Colonic mucosa (tissue), 4 donors: ENCODE measurements at regions not wholly inside any gene's neighbourhood (a gene's known extent, or its start where the extent isn't known, plus 50 kb on each side); places are given as distances from the start of the nearest gene placed in this dataset.

Experiments
- DNase-seq: peaks from one replicate; pipeline ENCODE4 v3.0.0-alpha.2; 2020
- H3K27ac ChIP-seq: fragments of 200-600 bp; one replicate; pipeline ENCODE4 v1.8.0; 2021
- H3K27me3 ChIP-seq: fragments of 200-600 bp; one replicate; pipeline ENCODE4 v1.8.0; 2021
- H3K36me3 ChIP-seq: fragments of 200-600 bp; one replicate; pipeline ENCODE4 v1.8.0; 2021
- H3K4me1 ChIP-seq: fragments of 200-600 bp; one replicate; pipeline ENCODE4 v1.8.0; 2021; ENCODE audit warnings: mild to moderate bottlenecking
- H3K4me3 ChIP-seq: fragments of 200-600 bp; one replicate; pipeline ENCODE4 v1.8.0; 2021
- H3K9ac ChIP-seq, 2 donors: one replicate each; pipeline ENCODE4 v1.7.0; 2013; ENCODE audit warnings: control low read depth in 2 of 2, low read depth in 2 of 2, low read length in 2 of 2
- H3K9me3 ChIP-seq: fragments of 200-600 bp; one replicate; pipeline ENCODE4 v1.8.0; 2021
- intact Hi-C: fragments of 100-400 bp; cut with DNase I; formaldehyde crosslinking; loops from one replicate; pipeline ENCODE4 v1.14.1; 2022
- TF ChIP-seq, protein P1 (sequence below): fragments of 200-600 bp; IDR thresholded peaks from one replicate; pipeline ENCODE4 v1.8.0; 2022; ENCODE audit warnings: antibody characterized with exemption, mild to moderate bottlenecking
- donor health status: healthy.
- donor health status: DM: no; HTN: no; CAD: no.
- donor health status: DM: no; HTN: no; CAD: no.

DNA sequence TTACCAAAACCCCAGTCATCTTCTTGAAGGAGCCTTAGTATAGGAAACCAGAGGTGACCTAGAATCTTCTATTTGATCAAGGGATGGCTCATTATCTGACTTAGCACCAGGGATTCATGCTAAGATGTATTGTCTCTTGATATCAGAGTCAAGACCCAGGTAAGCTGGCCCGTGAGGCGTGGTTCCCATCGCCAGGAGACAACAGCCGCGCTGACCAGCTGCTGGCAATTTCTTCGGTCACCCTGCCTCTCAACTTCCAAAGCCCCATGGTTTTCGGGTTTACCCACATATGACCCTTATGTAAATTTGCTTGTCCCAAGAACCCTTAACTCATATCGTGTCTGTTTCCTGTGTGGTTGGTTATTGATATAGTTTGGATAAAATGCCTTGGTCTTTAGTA is 77.7 kb upstream of the VSTM2B start:
- Histone ChIP-seq H3K27me3 (no peaks in the 10 kb centered on the region), H3K27ac (no peak overlapping the region), H3K4me1 (no peaks in the 10 kb centered on the region), H3K9me3 (no peaks in the 10 kb centered on the region), H3K9ac (no peak overlapping the region), H3K4me3 (no peak overlapping the region), H3K36me3 (no peaks in the 10 kb centered on the region)
- intact Hi-C loops: no loop called here
- DNase-seq: no peak
- TF ChIP-seq, protein P1, sequence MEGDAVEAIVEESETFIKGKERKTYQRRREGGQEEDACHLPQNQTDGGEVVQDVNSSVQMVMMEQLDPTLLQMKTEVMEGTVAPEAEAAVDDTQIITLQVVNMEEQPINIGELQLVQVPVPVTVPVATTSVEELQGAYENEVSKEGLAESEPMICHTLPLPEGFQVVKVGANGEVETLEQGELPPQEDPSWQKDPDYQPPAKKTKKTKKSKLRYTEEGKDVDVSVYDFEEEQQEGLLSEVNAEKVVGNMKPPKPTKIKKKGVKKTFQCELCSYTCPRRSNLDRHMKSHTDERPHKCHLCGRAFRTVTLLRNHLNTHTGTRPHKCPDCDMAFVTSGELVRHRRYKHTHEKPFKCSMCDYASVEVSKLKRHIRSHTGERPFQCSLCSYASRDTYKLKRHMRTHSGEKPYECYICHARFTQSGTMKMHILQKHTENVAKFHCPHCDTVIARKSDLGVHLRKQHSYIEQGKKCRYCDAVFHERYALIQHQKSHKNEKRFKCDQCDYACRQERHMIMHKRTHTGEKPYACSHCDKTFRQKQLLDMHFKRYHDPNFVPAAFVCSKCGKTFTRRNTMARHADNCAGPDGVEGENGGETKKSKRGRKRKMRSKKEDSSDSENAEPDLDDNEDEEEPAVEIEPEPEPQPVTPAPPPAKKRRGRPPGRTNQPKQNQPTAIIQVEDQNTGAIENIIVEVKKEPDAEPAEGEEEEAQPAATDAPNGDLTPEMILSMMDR: no peak

DNA sequence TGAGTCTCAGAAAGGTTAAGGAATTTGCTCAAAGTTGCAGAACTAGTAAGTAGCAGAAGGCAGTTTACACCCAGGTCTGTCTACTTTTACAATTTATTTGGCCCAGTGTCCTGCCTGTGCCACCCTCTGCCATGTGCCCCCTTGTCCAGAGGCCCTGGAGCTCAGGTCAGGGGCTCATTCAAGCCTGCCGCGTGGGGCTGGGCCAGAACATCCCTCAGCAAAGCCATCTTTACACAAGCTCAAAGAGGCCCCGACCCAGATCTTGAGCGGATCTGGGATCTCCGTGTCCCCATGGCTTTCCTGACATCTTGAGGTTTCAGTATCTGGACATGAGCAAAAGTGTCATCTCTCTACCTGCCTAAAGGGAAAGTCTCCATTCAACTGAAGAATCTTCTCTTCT is 76.4 kb upstream of the VSTM2B start:
- intact Hi-C loops: no loop called here
- H3K9ac ChIP-seq: no peak overlapping the region
- DNase-seq: peak; percentile 10
- no peaks in the 10 kb centered on the region for H3K9me3 ChIP-seq
- H3K27me3 ChIP-seq: no peaks in the 10 kb centered on the region
- no peaks in the 10 kb centered on the region for H3K36me3 ChIP-seq
- no peak overlapping the region for H3K4me3 ChIP-seq
- no peaks in the 10 kb centered on the region for H3K4me1 ChIP-seq
- H3K27ac ChIP-seq: no peak overlapping the region
- TF ChIP-seq, protein P1: no peak

DNA sequence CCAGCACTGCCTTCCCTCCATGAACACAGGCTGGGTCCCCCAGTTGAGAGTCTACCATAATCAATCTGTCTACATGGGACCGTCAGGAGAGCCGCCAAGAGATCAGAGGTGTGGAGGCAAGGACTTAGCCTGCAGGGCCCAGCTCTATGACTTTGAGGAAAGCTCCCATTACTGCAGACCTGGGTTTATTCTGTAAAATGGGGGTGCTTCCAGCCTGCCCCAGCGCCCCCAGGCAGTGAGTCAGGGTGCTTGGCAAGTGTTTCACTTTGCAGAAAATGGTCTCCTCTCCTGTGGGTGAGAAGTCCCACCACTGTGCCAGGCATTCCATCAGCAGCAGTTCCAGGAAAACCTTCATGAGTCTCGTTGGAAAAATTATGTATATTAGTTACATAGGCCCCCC is 75.5 kb upstream of the VSTM2B start:
- Histone ChIP-seq H3K27ac (no peak overlapping the region), H3K4me3 (no peak overlapping the region), H3K9ac (no peak overlapping the region), H3K9me3 (no peaks in the 10 kb centered on the region), H3K27me3 (no peaks in the 10 kb centered on the region), H3K4me1 (no peaks in the 10 kb centered on the region), H3K36me3 (no peaks in the 10 kb centered on the region)
- TF ChIP-seq, protein P1: no peak
- DNase-seq: no peak
- intact Hi-C loops: no loop called here

DNA sequence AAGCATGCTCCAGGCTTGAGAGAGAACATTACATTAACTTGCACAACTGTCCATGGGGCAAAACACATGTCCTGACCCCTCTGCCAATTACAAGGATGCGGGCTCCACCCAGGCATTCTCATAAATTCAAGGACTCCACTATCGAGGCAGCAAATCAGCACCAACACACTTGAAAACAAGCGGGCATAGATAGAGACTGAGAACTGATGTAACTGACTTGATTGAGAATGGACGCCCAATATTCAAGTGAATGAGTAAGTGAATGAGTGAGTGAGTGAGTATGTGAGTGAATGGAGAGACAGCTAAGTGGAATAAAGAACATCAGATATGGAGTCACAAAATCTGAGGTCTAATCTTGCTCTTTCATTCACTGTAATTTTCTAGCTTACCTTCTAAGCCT is 75.0 kb upstream of the VSTM2B start:
- Histone ChIP-seq H3K27me3 (no peaks in the 10 kb centered on the region), H3K4me1 (no peaks in the 10 kb centered on the region), H3K4me3 (no peak overlapping the region), H3K9me3 (no peaks in the 10 kb centered on the region), H3K36me3 (no peaks in the 10 kb centered on the region), H3K9ac (no peak overlapping the region), H3K27ac (no peak overlapping the region)
- no peak for DNase-seq
- TF ChIP-seq, protein P1: no peak
- intact Hi-C loops: no loop called here

DNA sequence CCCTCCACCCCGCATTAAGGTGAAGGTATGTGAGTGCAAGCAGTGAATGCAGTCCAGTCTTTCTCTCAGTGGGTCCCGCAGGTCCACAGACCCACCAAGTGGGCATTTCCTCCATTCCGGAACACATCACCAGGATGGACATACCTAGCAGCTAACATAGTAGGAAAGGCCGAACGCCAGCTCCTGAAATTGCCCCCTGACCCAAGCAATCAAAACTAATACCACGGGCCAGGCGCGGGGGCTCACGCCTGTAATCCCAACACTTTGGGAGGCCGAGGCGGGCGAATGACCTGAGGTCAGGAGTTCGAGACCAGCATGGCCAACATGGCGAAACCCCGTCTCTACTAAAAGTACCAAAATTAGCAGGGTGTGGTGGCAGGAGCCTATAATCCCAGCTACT is 71.7 kb upstream of the VSTM2B start:
- no peak overlapping the region for H3K4me3 ChIP-seq
- H3K4me1 ChIP-seq: no peaks in the 10 kb centered on the region
- DNase-seq: peak; percentile 10
- intact Hi-C loops: no loop called here
- TF ChIP-seq, protein P1: no peak
- no peaks in the 10 kb centered on the region for H3K36me3 ChIP-seq
- H3K9me3 ChIP-seq: no peaks in the 10 kb centered on the region
- no peak overlapping the region for H3K27ac ChIP-seq
- H3K9ac ChIP-seq: no peak overlapping the region
- no peaks in the 10 kb centered on the region for H3K27me3 ChIP-seq

DNA sequence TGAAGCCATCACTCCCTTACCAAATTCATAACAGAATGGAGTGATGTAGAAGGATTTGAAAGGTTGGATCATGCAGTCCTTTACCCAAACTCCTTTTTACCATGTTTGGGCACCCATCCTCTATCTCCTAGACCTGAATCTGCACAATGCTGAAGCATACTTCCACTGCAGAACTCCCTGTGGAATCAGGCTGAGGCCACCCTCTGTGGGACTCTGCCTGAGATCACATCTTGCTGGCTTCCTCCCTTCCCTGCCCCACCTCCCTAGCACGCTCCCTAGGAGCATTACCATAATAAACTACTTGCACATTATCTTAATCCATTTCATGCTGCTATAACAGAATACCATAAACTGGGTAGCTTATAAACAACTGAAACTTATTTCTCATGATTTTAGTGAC is 68.4 kb upstream of the VSTM2B start:
- TF ChIP-seq, protein P1: no peak
- H3K27ac ChIP-seq: no peak overlapping the region
- H3K36me3 ChIP-seq: no peaks in the 10 kb centered on the region
- no peak for DNase-seq
- no peaks in the 10 kb centered on the region for H3K27me3 ChIP-seq
- H3K4me3 ChIP-seq: no peak overlapping the region
- intact Hi-C loops: no loop called here
- H3K4me1 ChIP-seq: no peaks in the 10 kb centered on the region
- no peak overlapping the region for H3K9ac ChIP-seq
- H3K9me3 ChIP-seq: no peaks in the 10 kb centered on the region
